ENCODE measurements at regions not wholly inside any gene's neighbourhood (a gene's known extent, or its start where the extent isn't known, plus 50 kb on each side); places are given as distances from the start of the nearest gene placed in this dataset.

DNA sequence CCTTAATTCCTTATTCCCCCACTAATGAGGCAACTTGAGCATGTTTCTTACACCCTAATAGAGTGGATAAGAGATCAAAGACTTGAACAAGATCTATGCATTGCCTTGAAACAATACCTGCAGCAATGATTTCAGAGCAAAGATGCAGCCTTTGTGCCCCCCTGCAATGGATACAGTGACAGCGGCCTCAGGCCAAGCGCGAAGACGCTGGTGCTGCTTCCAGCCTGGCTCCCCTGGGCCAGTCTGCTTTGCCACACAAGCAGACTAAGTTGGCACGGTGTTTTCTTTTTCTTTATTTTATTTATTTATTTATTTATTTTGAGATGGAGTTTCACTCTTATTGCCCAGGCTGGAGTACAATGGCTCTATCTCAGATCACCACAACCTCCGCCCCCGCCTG is 179.8 kb upstream of the S1PR3 start:
- no peak for TF ChIP-seq TAF1 (IDR thresholded peaks at IDR 0.05; ENCODE audit: borderline replicate concordance, insufficient read depth, low read length)
- TF ChIP-seq POLR2AphosphoS5 (IDR thresholded peaks at IDR 0.05; ENCODE audit: low read depth, low read length), result no peak
- no peak for TF ChIP-seq SIN3A (IDR thresholded peaks at IDR 0.05; ENCODE audit: borderline replicate concordance, insufficient read depth, low read length)
- TF ChIP-seq, protein P1, sequence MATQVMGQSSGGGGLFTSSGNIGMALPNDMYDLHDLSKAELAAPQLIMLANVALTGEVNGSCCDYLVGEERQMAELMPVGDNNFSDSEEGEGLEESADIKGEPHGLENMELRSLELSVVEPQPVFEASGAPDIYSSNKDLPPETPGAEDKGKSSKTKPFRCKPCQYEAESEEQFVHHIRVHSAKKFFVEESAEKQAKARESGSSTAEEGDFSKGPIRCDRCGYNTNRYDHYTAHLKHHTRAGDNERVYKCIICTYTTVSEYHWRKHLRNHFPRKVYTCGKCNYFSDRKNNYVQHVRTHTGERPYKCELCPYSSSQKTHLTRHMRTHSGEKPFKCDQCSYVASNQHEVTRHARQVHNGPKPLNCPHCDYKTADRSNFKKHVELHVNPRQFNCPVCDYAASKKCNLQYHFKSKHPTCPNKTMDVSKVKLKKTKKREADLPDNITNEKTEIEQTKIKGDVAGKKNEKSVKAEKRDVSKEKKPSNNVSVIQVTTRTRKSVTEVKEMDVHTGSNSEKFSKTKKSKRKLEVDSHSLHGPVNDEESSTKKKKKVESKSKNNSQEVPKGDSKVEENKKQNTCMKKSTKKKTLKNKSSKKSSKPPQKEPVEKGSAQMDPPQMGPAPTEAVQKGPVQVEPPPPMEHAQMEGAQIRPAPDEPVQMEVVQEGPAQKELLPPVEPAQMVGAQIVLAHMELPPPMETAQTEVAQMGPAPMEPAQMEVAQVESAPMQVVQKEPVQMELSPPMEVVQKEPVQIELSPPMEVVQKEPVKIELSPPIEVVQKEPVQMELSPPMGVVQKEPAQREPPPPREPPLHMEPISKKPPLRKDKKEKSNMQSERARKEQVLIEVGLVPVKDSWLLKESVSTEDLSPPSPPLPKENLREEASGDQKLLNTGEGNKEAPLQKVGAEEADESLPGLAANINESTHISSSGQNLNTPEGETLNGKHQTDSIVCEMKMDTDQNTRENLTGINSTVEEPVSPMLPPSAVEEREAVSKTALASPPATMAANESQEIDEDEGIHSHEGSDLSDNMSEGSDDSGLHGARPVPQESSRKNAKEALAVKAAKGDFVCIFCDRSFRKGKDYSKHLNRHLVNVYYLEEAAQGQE (IDR thresholded peaks at IDR 0.05; ENCODE audit: insufficient read depth in 1 of 2, low read depth in 2 of 2, low read length in 2 of 2), result no peak

Data from PFSK-1 (cell line).